ENCODE measurements at regions not wholly inside any gene's neighbourhood (a gene's known extent, or its start where the extent isn't known, plus 50 kb on each side); places are given as distances from the start of the nearest gene placed in this dataset.

GRCh38 chr11:79720115-79720514 is 279.3 kb upstream of the TENM4 start:
- intact Hi-C loops (cut with DNase I): no loop called here
- no peak for DNase-seq

- intact Hi-C loops (cut with DNase I): no loop called here
- no peak for DNase-seq
Measured at GRCh38 chr11:79708319-79708932, 267.6 kb upstream of the TENM4 start.

- intact Hi-C loops (cut with DNase I): no loop called here
- no peak for DNase-seq
Measured at GRCh38 chr11:79705648-79706047, 264.8 kb upstream of the TENM4 start.

DNA sequence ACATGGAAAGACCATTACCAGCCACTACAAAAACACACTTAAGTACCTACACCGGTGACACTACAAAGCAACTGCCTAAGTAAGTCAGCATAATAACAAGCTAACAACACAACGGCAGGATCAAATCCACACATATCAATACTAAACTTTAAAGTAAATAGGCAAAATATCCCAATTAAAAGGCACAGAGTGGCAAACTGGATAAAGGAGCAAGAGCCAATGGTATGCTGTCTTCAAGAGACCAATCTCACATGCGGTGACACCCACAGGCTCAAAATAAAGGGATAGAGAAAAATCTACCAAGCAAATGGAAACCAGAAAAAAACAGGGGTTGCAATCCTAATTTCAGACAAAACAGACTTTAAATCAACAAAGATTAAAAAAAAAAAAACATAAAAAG is 261.5 kb upstream of the TENM4 start:
- no peak for DNase-seq

DNA sequence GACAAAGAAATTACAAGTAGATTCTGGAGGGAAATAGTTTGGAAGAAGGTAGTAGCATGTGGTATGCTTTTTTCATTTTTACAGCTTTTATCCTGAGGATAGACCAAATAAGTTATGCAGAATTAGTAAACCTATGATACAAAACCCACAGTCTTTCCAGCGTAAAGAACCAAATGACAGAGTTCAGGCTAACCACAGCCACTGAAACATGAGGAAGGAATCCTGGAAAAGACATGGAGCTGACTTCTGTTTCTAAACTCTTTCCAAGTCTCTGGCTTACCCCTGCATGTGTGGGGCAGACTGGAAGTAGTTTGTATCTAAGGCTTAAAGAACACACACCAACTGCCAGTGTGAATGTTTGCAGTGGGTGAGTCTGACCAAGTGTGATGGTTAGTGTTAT is 258.4 kb upstream of the TENM4 start:
- intact Hi-C loops (cut with DNase I): no loop called here
- DNase-seq: no peak

More for the DNA sequence above, 261.5 kb upstream of the TENM4 start:
- intact Hi-C loops (cut with DNase I): no loop called here

DNA sequence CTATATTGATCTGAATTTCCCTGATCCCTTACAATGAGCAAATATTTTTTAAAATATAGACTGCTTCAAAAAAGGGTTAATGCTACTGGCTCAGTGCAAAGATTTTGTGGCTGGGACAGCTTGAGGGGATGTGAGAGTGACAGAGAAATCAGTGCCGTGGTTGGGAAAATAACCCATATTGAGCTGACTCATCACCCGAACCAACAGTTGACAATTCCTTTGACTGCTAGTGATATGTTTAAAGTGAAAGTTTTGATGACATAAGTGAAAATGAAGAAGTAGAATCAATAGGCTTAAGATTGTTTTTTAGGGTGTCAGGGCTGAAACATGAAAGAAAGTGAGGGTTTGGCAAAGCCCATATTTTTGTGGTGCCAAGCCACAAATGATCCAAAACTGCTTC is 257.1 kb upstream of the TENM4 start:
- DNase-seq: no peak
- intact Hi-C loops (cut with DNase I): no loop called here

DNA sequence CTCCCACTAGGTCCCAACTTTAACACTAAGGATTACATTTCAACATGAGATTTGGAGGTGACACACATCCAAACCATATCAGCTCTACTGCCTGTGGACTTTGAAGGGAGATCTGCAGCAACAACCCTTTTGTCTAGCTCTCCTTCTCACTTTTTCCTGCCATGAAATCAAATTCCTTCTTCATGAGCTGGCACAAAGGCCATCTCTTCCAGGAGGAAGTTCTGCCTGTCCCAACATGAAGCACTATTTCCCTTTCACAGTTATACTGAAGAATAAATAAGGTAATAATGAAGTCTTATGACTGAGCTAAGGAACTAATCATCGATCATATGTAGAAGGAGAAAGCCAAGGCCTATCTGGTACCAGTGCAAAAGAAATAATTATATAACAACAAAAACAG is 253.5 kb upstream of the TENM4 start:
- no peak for DNase-seq
- intact Hi-C loops (cut with DNase I): no loop called here

DNA sequence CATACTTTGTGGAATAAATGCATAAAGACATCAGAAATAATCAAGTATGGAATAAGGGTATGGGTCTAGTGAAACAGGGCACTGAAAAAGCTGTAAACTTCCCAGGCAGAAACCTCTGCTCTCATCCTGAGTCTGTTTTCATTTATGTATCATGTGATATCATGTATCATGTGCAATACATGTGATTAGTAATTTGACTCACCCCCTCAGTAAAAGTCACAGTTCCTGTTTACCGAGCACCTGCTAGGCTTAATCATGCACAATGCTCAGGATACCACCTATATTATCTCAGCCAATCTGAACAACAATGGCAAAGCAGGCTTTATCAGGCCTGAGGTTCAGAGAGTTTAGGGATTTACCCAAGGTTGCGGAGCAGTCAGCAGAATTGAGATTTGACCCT is 250.6 kb upstream of the TENM4 start:
- DNase-seq: no peak
- intact Hi-C loops (cut with DNase I): no loop called here

GRCh38 chr11:79686703-79687419 is 246.0 kb upstream of the TENM4 start:
- DNase-seq: no peak
- intact Hi-C loops (cut with DNase I): no loop called here

DNA sequence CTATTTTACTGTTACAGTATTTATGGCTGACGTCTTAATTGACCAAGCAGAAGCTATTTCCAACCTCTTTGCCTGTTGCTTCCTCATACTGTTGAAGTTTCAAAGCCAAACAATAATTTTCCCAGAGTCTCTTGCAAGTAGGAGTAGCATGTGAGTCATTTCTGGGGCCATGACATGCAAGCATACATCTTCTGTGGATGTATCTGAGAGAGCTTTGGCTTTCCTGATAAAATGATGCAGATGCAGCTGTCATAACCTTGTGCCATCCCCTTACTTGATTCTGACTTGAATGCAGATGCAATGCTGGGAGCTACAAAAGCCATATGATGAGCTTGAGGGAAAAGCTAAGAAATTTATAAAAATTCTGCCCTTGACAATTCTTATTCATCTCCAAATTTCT is 243.1 kb upstream of the TENM4 start:
- intact Hi-C loops (cut with DNase I): no loop called here
- DNase-seq: no peak

DNA sequence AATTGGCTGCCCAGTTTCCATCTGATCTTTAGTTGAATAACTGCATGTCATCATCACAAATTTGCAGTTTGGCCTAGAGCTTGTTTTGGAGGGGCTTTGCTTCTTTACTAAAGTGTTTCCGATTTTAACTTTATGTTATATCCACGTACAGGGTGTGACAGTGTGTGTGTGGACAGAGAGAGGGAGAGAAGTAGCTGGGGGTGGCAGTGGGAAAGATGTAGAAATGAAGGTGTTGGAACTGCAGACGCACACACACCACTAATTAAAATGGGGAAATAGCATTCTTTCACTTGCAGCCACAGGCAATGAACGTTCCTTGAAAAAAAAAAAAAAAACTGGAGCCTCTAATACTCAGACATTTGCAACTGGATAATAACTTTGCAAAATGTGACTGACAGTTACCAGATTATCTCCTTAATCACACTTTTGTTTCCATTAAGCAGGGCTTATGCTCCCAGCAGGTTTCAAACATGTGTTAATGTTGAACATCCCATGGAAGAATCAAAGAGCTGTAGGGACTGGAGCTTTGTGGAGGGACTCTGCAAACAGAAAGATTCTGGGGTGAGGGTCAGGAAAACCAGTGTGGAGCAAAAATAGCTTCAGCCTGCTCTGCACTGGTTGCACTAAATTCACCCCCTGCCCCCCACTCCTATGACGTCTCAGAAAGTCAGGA is 238.1 kb upstream of the TENM4 start:
- intact Hi-C loops (cut with DNase I): no loop called here
- no peak for DNase-seq

- no peak for DNase-seq
- intact Hi-C loops (cut with DNase I): no loop called here
Measured at GRCh38 chr11:79676396-79676795, 235.6 kb upstream of the TENM4 start.

DNA sequence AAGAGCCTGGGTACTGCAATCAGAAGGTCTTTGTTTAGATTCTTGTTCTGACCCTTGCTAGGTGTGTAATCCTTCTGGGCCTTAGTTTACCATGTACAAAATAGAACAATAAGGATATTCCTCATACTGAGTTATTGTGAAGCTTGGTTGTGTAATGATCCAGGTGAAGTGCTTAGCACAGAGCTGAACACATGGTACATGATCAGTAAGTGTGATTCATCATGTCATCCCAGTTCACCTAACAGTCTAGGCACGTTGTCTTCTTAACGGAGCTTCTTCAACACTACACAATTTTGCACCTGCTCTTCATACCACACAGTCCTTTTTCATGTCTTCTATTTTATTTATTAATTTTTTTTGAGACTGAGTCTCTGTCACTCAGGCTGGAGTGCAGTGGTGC is 234.3 kb upstream of the TENM4 start:
- intact Hi-C loops (cut with DNase I): no loop called here
- no peak for DNase-seq

GRCh38 chr11:79672786-79673185 is 232.0 kb upstream of the TENM4 start:
- intact Hi-C loops (cut with DNase I): no loop called here

DNA sequence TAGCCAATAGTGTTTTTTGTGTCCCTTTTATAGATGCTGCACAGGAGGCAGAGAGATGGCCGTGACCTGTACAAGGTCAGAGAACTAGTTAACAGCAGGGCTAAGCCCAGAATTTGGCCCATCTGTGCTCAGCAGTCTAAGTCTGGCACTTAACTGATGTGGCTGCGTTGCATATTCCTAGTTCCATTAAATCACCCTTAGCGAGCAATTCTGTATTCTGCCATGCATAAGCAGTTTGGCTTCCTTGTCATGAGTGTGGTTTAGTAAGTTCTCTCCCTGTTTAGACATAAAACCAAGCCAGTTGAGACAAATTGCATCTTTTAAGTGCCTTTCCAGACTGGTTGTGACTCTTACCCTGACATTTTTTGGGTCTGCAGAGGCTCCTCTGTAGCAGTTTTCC is 230.6 kb upstream of the TENM4 start:
- intact Hi-C loops (cut with DNase I): no loop called here
- no peak for DNase-seq

More at GRCh38 chr11:79672786-79673185, 232.0 kb upstream of the TENM4 start:
- no peak for DNase-seq

DNA sequence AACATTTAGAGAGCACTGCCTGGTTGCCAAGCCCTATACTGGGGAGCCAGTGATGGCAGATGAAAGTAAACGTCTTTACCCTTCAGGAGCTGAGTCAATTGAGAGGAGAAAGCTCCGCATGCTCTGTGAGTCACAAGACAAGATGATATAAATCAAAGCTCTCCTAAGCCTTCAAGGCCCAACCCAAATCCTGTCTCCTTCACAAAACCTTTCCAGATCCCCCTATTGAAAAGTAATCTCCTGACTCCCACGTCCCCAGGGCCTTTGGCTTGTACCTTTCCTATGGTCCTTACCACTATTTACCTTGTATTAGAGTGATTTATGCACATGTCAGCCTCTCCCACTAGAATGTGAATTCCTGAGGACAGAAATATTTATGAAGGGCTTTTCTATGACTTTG is 230.1 kb upstream of the TENM4 start:
- intact Hi-C loops (cut with DNase I): no loop called here
- DNase-seq: no peak

- intact Hi-C loops (cut with DNase I): no loop called here
- DNase-seq: no peak
Measured at GRCh38 chr11:79668575-79668974, 227.7 kb upstream of the TENM4 start.

DNA sequence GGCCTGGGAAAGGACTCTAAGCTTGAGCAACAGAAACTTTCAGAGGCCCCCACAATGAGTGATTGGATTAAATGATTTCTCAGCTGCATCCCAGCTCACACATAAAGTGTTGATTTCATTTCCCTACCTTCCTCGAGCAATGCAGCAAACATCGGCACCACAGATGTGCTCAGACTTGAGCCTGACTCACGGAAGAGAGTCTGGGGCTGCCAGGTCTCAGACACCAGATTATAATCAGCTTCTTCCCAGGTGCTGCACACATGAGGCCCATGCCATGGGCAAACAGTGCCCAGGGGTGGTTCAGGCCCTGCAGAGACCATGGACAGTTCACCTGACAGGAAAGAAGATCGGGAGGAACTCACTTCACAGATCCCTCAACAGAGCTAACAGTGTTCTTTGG is 226.6 kb upstream of the TENM4 start:
- intact Hi-C loops (cut with DNase I): no loop called here
- DNase-seq: no peak

GRCh38 chr11:79663017-79663416 is 222.2 kb upstream of the TENM4 start:
- DNase-seq: no peak
- intact Hi-C loops (cut with DNase I): no loop called here

GRCh38 chr11:79661373-79661772 is 220.5 kb upstream of the TENM4 start:
- no peak for DNase-seq
- intact Hi-C loops (cut with DNase I): no loop called here

DNA sequence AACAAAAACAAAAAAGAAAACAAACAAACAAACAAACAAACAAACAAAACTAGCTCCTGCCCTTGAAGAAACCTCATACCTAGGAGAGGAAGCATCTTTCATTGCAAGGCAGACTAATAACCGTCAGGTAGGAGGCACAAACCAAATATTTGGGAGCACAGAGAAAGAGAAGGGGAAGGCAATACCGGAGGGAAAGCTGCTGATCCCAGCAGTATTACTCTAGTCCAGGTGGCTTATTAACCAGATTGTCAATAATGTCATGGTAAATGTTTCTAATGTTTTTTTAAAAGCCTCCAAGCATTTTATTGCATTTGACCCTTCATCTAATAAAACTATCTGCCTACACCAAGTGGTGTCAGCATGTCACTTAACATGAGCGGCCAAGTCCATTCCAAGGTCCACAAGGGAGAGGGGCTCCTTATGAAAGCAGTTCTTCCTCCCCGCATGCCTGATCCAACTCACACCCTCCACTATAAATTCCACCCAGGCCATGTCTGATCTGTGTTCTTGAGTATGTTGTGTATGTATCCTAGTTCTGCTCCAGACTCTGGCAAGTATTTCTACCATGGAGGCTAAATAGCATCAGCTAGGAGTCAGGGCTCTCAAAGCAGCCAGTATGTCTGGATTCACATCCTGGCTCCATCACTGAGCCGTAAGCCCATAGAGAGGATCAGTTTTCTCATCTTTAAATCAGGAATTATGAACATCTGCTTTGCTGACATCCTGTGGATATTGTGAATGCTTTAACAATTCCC is 208.1 kb upstream of the TENM4 start:
- intact Hi-C loops (cut with DNase I): no loop called here
- DNase-seq: no peak
